ENCODE measurements at regions not wholly inside any gene's neighbourhood (a gene's known extent, or its start where the extent isn't known, plus 50 kb on each side); places are given as distances from the start of the nearest gene placed in this dataset.

- no peak overlapping the region for H3K4me3 Mint-ChIP-seq
- no peak overlapping the region for H3K27ac Mint-ChIP-seq
- Histone ChIP-seq H4K20me1 (ENCODE audit: control insufficient read depth, insufficient read depth, low read length, poor library complexity, severe bottlenecking) (no peaks in the 10 kb centered on the region), H2AFZ (ENCODE audit: insufficient read depth, low read depth, low read length, poor library complexity, severe bottlenecking) (no peak overlapping the region), H3K27me3 (replicated peaks in 1 of 4; ENCODE audit: control extremely low read depth in 1 of 4, control insufficient read depth in 3 of 4, insufficient read depth in 4 of 4, low read length in 3 of 4) (no peaks in the 10 kb centered on the region), H3K9ac (ENCODE audit: low read length) (no peak overlapping the region), H3K4me2 (replicated peaks; ENCODE audit: low read depth, low read length, poor library complexity, severe bottlenecking) (no peak overlapping the region), H3K4me3 (ENCODE audit: control extremely low read depth in 1 of 5, extremely low read depth in 1 of 5, insufficient read depth in 1 of 5, low read depth in 2 of 5, low read length in 4 of 5) (no peak overlapping the region), H3K36me3 (replicated peaks in 1 of 2; ENCODE audit: control extremely low read depth in 1 of 2, control insufficient read depth in 1 of 2, extremely low read depth in 1 of 2, insufficient read depth in 2 of 2, low read length in 1 of 2) (no peaks in the 10 kb centered on the region), H3K4me1 (ENCODE audit: control insufficient read depth in 2 of 2, insufficient read depth in 2 of 2, low read length in 2 of 2) (no peaks in the 10 kb centered on the region), H3K9me3 (ENCODE audit: control extremely low read depth in 1 of 3, control insufficient read depth in 2 of 3, insufficient read depth in 1 of 3, low read length in 2 of 3) (peaks cover 0 to 9% (median 0%) of the 10 kb centered on the region in 3 donors), H3K27ac (ENCODE audit: low read length in 2 of 2) (no peak overlapping the region), H3K79me2 (ENCODE audit: control insufficient read depth, insufficient read depth, low read length) (no peaks in the 10 kb centered on the region)
- no peaks in the 10 kb centered on the region for H3K4me1 Mint-ChIP-seq
- H3K27me3 Mint-ChIP-seq, result no peaks in the 10 kb centered on the region
- peaks cover 2% of the 10 kb centered on the region for H3K9me3 Mint-ChIP-seq (ENCODE audit: insufficient read depth)
- ChIA-PET POLR2A (no interaction called here), CTCF (no interaction called here)
- no peak for TF ChIP-seq EZH2 (IDR thresholded peaks at IDR 0.05; ENCODE audit: borderline replicate concordance, insufficient read depth, low read depth, low read length, poor library complexity, severe bottlenecking)
- TF ChIP-seq CTCF (IDR thresholded peaks at IDR 0.05), result no peak
- no peak for ATAC-seq (ENCODE audit: low read depth)
- intact Hi-C loops (cut with micrococcal nuclease), result no loop called here
- WGBS (ENCODE audit: insufficient coverage), result 62% methylated on average over 9 of the region's 9 CpGs
- no peak for DNase-seq
These were observed 996.0 kb upstream of the ARRDC3 start for GRCh38 chr5:92378966-92379611.

- Histone ChIP-seq H3K9ac (ENCODE audit: low read length) (no peak overlapping the region), H3K27ac (ENCODE audit: low read length in 2 of 2) (no peak overlapping the region), H2AFZ (ENCODE audit: insufficient read depth, low read depth, low read length, poor library complexity, severe bottlenecking) (no peak overlapping the region), H3K4me3 (ENCODE audit: control extremely low read depth in 1 of 5, extremely low read depth in 1 of 5, insufficient read depth in 1 of 5, low read depth in 2 of 5, low read length in 4 of 5) (no peak overlapping the region), H3K79me2 (ENCODE audit: control insufficient read depth, insufficient read depth, low read length) (no peaks in the 10 kb centered on the region), H3K4me2 (replicated peaks; ENCODE audit: low read depth, low read length, poor library complexity, severe bottlenecking) (no peak overlapping the region), H3K9me3 (ENCODE audit: control extremely low read depth in 1 of 3, control insufficient read depth in 2 of 3, insufficient read depth in 1 of 3, low read length in 2 of 3) (peaks cover 0 to 9% (median 2%) of the 10 kb centered on the region in 3 donors), H3K27me3 (replicated peaks in 1 of 4; ENCODE audit: control extremely low read depth in 1 of 4, control insufficient read depth in 3 of 4, insufficient read depth in 4 of 4, low read length in 3 of 4) (no peaks in the 10 kb centered on the region), H4K20me1 (ENCODE audit: control insufficient read depth, insufficient read depth, low read length, poor library complexity, severe bottlenecking) (no peaks in the 10 kb centered on the region), H3K4me1 (ENCODE audit: control insufficient read depth in 2 of 2, insufficient read depth in 2 of 2, low read length in 2 of 2) (no peaks in the 10 kb centered on the region), H3K36me3 (replicated peaks in 1 of 2; ENCODE audit: control extremely low read depth in 1 of 2, control insufficient read depth in 1 of 2, extremely low read depth in 1 of 2, insufficient read depth in 2 of 2, low read length in 1 of 2) (no peaks in the 10 kb centered on the region)
- ChIA-PET POLR2A (no interaction called here), CTCF (no interaction called here)
- ATAC-seq (ENCODE audit: low read depth) (no peak), DNase-seq (no peak)
- no peaks in the 10 kb centered on the region for H3K4me1 Mint-ChIP-seq
- H3K27me3 Mint-ChIP-seq, result no peaks in the 10 kb centered on the region
- no peak overlapping the region for H3K27ac Mint-ChIP-seq
- H3K9me3 Mint-ChIP-seq (ENCODE audit: insufficient read depth), result peaks cover 5% of the 10 kb centered on the region
- no peak for TF ChIP-seq CTCF (IDR thresholded peaks at IDR 0.05)
- 96% methylated on average over 20 of the region's 20 CpGs for WGBS (ENCODE audit: insufficient coverage)
- intact Hi-C loops (cut with micrococcal nuclease), result no loop called here
- H3K4me3 Mint-ChIP-seq, result no peak overlapping the region
These were observed 991.7 kb upstream of the ARRDC3 start for GRCh38 chr5:92374859-92375258.

All from B cell (primary cell).